GM12892 (cell line): ENCODE measurements at regions not wholly inside any gene's neighbourhood (a gene's known extent, or its start where the extent isn't known, plus 50 kb on each side); places are given as distances from the start of the nearest gene placed in this dataset.

Experiments
- POLR2A ChIP-seq: IDR thresholded peaks from 2 replicates; pipeline ENCODE4 v1.6.1; 2011; ENCODE audit warnings: low read depth, low read length, control low read depth
- POLR2AphosphoS5 ChIP-seq: IDR thresholded peaks from 2 replicates; pipeline ENCODE4 v1.6.1; 2011; ENCODE audit warnings: low read depth, low read length, control low read depth
- TAF1 ChIP-seq: IDR thresholded peaks from 2 replicates; pipeline ENCODE4 v1.6.1; 2011; ENCODE audit warnings: low read depth, mild to moderate bottlenecking, control low read depth, low read length, borderline replicate concordance

GRCh38 chr20:60600036-60600435, 641.8 kb downstream of the CDH26 start:
- TF ChIP-seq TAF1 (no peak), POLR2AphosphoS5 (no peak), POLR2A (no peak)
